HG02623 (cell line): ENCODE measurements at regions not wholly inside any gene's neighbourhood (a gene's known extent, or its start where the extent isn't known, plus 50 kb on each side); places are given as distances from the start of the nearest gene placed in this dataset.

ENCODE experiments used
- ATAC-seq: cut with Tn5 transposase; IDR thresholded peaks from one replicate; pipeline ENCODE4 v1.9.1; 2021; ENCODE audit warnings: moderate library complexity; ENCODE audit not compliant: unreplicated experiment

DNA sequence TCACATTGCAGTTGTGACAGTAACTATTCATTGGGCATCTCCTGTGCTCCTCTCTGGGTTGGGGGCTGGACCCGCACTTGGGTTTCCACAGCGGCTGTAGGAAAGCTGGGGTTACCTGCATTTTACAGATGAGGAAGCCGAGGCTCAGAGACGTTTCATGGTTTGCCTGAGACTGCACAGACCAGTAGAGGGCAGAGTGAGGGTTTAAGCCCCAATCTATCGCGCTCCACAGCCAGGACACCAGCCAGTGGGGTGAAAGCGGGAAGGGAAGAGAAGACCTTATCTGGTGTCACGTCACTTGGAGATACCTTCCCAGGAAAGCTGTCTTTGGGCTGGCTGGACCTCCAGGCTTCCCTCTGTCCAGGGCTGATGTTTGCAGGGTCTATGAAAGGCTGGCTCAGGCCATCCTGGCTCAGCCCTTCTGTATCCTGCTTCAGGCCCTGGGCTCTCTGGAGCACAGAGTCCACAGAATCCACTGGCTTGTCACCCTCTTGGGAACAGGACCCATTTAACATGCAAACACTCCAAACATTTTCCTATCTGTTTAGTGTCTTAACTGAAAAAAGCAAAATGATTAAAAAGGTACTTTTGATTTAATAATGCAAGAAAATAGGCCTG lies 167.7 kb downstream of the EMX2 start:
- ATAC-seq, result no peak

DNA sequence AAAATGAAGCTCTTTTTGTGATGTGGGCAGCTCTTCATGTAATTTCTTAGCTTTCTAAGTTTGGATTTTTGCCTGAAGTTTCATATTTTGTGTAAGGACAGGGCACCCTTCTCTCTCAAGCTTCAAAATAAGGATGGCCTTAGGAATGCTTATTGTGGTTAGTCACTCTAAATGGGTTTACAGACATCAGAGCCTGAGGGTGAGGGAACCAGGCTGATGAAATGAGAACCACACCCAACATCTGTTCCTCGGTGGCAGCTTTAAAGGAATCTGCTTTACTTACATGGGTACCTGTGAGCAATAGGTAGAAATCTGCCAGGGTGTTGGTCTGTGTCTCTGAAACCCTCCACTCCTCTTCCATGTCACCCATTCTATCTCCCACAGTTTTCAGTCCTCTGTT lies 174.3 kb downstream of the EMX2 start:
- no peak for ATAC-seq

- ATAC-seq, result no peak
Measured at GRCh38 chr10:117718986-117719920, 176.7 kb downstream of the EMX2 start.

DNA sequence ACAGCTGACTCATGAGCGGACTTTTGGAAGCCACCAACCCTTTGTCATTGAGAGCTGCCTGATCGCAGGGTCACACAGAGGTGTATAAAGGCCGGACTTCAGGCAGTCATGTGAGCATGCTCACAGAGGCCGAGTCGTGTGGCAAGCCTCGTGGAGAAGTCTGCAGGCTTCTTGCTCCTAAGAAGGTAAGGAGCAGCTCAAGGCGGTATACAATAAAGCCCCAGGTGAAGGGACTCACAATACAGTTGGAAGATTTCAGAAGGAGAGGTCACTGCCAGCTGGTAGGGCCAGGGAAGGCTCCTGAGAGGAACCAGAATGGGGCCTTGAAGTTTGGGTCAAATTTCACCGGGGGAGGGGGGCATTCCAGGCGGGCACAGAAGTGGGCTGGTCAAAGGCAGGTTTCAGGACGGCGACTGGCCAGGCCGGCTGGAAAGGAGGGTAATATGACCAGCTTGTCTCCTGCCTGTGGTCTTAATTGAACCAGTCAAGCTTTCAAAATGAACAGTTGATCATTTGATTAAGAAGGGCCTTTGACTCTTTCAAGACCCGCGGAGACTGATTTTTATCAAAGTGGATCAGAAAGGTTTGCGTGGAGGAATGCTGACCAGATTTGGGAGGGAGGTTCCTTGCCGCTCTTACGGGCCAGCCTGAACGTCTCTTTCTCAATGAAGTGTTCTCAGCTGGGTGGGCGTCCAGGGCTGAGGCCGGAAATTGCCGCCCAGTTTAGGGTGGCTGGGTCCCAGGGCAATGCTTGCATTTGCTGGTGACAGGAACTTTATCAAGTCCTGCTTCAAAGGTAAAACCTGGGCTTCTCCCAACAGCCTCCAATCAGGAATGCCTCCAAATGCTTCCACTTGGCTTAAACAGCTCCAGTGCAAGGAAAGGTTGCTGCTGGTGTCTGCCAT lies 178.6 kb downstream of the EMX2 start:
- no peak for ATAC-seq

DNA sequence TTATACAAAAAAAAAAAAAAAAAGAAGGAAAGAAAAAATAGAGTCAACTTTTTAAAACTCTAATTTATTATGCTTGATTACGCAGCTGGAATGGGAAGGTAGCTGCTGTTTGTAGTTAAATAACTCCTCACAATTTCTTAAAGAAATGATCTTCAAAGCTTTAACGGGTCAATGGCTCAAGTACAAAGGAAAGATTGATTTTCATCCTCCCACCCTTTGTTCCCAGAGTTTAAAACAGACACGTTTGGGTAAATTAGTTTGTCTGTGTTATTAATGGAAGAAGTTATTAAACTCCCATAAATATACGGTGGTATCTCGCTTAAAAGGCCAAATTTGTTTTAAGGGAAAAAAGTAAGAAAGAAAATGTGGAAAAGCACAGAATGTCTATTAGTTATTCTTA lies 179.3 kb downstream of the EMX2 start:
- no peak for ATAC-seq

- ATAC-seq, result no peak
Measured at GRCh38 chr10:117723343-117723742, 180.8 kb downstream of the EMX2 start.

GRCh38 chr10:117725993-117726392 lies 183.4 kb downstream of the EMX2 start:
- ATAC-seq, result no peak

DNA sequence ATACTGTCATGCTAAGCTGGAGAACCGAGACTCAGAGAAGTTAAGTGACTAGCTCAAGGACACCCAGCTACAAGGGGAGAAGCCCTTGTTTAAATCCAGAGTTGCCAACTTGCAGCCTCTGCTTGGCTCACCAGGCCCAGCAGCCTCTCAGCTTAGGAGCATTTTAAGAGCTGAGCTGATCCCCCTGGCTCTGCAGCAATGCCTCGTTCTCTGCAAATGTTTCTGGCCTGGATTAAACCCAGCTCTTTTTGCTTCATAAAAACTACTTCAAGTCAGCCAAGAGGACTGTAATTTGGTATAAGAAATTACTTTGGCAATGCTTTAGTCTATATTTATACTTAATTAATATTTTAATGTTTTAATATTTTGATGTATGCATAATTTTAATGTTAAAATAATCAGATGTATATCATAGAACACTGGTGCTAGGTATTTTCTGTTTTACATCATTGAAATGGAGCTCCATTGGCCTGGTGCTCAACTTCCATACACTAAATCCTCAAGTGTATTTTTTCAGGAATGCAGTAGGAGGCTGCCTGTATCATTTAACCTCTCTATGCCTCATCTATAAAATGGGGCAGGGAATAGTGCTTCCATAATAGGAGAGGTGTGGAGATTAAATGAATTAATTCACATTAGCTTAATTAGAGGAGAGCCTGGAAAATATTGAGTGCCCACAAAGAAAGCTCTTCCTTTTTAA lies 184.2 kb downstream of the EMX2 start:
- ATAC-seq, result no peak

GRCh38 chr10:117727421-117727820 lies 184.9 kb downstream of the EMX2 start:
- no peak for ATAC-seq

DNA sequence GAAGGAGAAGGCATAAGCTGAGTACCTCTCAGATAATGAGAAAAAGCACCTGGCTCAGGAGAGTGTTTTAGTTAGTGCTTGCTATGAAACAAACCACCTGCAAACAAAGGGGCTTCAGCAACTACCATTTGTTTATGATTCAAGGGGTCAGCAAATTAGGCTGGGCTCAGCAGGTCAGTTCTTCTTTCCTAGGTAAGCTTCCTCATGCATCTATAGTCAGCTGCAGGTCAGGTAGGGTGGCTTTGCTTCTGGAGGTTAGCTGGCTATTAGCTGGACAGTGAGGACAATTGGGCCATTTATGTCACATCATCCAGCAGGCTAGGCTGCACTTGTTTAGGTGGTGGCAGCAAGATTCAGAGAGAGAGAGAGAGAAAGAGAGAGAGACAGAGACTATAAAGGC lies 185.5 kb downstream of the EMX2 start:
- no peak for ATAC-seq

GRCh38 chr10:117729156-117729555 lies 186.6 kb downstream of the EMX2 start:
- ATAC-seq, result no peak

DNA sequence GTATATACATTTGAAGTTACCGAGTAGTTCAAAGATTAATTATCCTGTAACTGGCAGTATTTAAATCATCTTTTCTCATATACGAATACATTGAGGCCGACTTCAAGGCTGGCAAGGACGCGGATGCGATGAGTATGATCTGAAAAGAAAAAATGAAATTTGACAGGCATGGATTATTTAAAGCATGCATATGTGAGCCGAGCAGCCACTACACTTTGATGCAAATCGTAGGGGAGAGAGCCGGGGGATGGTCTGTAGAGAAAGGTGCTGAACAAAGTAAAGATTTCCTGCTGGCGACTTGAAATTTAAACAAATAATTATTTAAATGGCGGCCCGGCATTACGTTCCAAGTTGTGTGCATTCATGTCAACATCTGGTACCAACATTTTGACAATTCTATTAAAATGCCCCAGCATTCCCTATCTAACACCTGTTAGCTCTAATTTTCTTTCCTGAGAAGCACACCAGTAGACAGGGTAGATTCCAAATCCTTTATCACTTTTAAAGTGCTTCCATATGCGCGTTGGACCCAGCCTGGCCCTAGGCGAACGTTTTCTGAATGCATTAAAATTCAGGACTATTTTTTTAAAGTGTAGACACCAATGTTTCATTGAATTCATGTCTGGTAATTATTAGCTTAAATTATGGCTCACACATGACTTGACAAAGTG lies 188.7 kb downstream of the EMX2 start:
- ATAC-seq, result no peak

GRCh38 chr10:117734731-117735405 lies 192.3 kb downstream of the EMX2 start:
- no peak for ATAC-seq

GRCh38 chr10:117736655-117737054 lies 194.1 kb downstream of the EMX2 start:
- ATAC-seq, result no peak

GRCh38 chr10:117740088-117740487 lies 197.5 kb downstream of the EMX2 start:
- no peak for ATAC-seq

DNA sequence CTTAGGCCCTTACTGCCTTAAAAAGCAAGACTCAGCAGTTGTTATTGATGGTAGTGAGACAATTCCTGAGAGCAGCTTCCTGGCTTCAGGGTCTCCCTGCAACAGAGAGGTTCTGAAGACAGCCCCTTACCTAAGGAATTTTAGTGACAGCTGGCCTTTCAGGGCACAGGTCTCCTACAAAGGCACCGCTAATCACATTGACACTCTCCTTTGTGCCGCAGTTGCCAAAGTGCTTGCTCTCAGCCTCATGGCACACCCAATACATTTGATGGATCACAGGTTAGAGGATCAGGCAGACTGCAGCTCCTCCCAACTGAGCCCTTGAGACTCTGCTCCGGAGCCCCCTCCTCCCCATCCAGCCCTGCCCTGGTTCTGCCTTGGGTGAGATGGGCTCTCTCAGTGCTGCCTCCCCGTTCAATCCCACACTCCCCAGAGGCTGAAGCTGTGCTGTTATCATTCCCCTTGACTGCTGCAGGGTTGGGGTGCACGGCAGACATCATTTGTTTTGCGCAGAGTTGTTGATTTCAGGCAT lies 198.2 kb downstream of the EMX2 start:
- ATAC-seq, result no peak

GRCh38 chr10:117741524-117741923 lies 199.0 kb downstream of the EMX2 start:
- ATAC-seq, result no peak

DNA sequence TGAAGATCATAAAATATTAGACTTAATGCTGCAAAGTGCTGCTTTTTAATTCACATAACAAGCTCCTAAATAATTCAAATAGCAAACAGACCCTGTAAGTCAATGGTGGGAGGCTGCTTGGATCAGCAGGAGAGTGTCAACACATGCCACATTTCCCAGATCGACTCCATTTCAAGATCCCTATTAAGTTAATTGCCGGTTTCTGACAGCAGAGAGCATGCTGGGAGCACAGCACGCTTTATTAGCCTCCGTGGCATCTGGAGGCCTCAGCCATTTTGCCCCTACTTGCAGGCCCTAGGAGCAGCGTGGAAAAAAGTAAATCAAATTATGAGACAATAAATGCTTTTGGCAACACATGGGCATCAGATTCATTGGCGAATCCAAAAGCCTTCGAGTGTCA lies 201.0 kb downstream of the EMX2 start:
- ATAC-seq, result no peak

DNA sequence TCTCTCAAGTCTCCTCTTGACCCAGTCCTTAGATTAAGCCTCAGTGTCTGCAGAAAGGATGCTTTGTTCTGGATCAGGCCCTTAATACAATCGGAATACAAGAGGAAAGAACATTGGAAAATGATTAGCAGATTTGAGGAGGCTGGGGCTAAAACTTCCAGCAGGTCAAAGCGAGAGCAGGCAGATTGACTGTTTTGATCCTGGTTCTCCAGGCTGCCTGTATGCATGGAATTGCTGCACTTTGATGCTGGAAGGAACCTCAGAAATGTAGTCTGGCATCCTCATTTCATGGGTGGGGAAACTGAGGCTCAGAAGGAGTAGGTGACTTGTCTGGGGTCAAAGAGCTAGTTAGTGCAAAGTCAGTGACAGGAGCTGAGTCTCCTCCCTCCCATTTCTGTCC lies 202.8 kb downstream of the EMX2 start:
- ATAC-seq, result no peak
